Activated CD8-positive, alpha-beta T cell treated with anti-CD3 and anti-CD28 coated beads for 36 hours (primary cell): ENCODE measurements at regions not wholly inside any gene's neighbourhood (a gene's known extent, or its start where the extent isn't known, plus 50 kb on each side); places are given as distances from the start of the nearest gene placed in this dataset.
"Not testable (repeated sequence)": the region's sequence is repeated elsewhere in the genome, so short reads cannot be mapped to it uniquely, and the experiment has no call there.

Experiments used
- ATAC-seq: fragments of 200-7000 bp; cut with Tn5 transposase; one replicate; pipeline ENCODE4 v1.10.0; 2021; ENCODE audit warnings: mild to moderate bottlenecking, moderate library complexity
- CTCF ChIA-PET: fragments of 350-600 bp; sonication (Branson Sonifier 250); formaldehyde crosslinking; loops from one replicate; lab custom pipeline; 2021; ENCODE audit warnings: antibody characterized with exemption; lab: Charles Lee
- POLR2A ChIA-PET: fragments of 350-600 bp; sonication (Branson Sonifier 250); formaldehyde crosslinking; loops from one replicate; lab custom pipeline; 2021; ENCODE audit warnings: antibody characterized with exemption; lab: Charles Lee
- DNase-seq: peaks from one replicate; pipeline ENCODE4 v3.0.0-alpha.2; 2020
- H3K27ac Mint-ChIP-seq: one replicate; pipeline ENCODE4 v1.8.0; 2021; ENCODE audit warnings: mild to moderate bottlenecking, mixed read lengths
- H3K27me3 Mint-ChIP-seq: one replicate; pipeline ENCODE4 v1.8.0; 2021; ENCODE audit warnings: mixed read lengths
- H3K36me3 Mint-ChIP-seq: one replicate; pipeline ENCODE4 v1.8.0; 2021; ENCODE audit warnings: low read depth, mixed read lengths
- H3K4me1 Mint-ChIP-seq: one replicate; pipeline ENCODE4 v1.8.0; 2021; ENCODE audit warnings: low read depth, mixed read lengths
- H3K4me3 Mint-ChIP-seq: one replicate; pipeline ENCODE4 v1.8.0; 2021; ENCODE audit warnings: mild to moderate bottlenecking, moderate library complexity, mixed read lengths
- H3K9me3 Mint-ChIP-seq: one replicate; pipeline ENCODE4 v1.8.0; 2021; ENCODE audit warnings: mixed read lengths
- CTCF ChIP-seq: fragments of 200-600 bp; IDR thresholded peaks from one replicate; pipeline ENCODE4 v1.8.0; 2022; ENCODE audit warnings: antibody characterized with exemption, mild to moderate bottlenecking
- intact Hi-C: fragments of 100-400 bp; cut with micrococcal nuclease; formaldehyde crosslinking; loops from one replicate; pipeline ENCODE4 v1.10.0; 2022

- intact Hi-C loops = no loop called here
- TF ChIP-seq CTCF = no peak
- no peak overlapping the region for H3K27ac Mint-ChIP-seq
- ATAC-seq (no peak), DNase-seq (no peak)
- H3K4me1 Mint-ChIP-seq = no peaks in the 10 kb centered on the region
- peaks cover 11% of the 10 kb centered on the region for H3K9me3 Mint-ChIP-seq
- no peaks in the 10 kb centered on the region for H3K36me3 Mint-ChIP-seq
- H3K4me3 Mint-ChIP-seq = no peak overlapping the region
- H3K27me3 Mint-ChIP-seq = no peaks in the 10 kb centered on the region
- CTCF ChIA-PET = no interaction called here
- POLR2A ChIA-PET = no interaction called here
Measured at GRCh38 chr6:67956352-67956751, 678.7 kb upstream of the ADGRB3 start.

GRCh38 chr6:67952948-67953347 is 682.1 kb upstream of the ADGRB3 start:
- ATAC-seq (no peak), DNase-seq (no peak)
- no peaks in the 10 kb centered on the region for H3K36me3 Mint-ChIP-seq
- POLR2A ChIA-PET = no interaction called here
- H3K9me3 Mint-ChIP-seq = peaks cover 14% of the 10 kb centered on the region
- no peak for TF ChIP-seq CTCF
- no peaks in the 10 kb centered on the region for H3K27me3 Mint-ChIP-seq
- no peak overlapping the region for H3K4me3 Mint-ChIP-seq
- no peaks in the 10 kb centered on the region for H3K4me1 Mint-ChIP-seq
- CTCF ChIA-PET = no interaction called here
- H3K27ac Mint-ChIP-seq = no peak overlapping the region
- intact Hi-C loops = no loop called here

GRCh38 chr6:67952121-67952520 is 683.0 kb upstream of the ADGRB3 start:
- H3K9me3 Mint-ChIP-seq = peaks cover 12% of the 10 kb centered on the region
- H3K27ac Mint-ChIP-seq = no peak overlapping the region
- H3K27me3 Mint-ChIP-seq = no peaks in the 10 kb centered on the region
- DNase-seq (no peak), ATAC-seq (no peak)
- ChIA-PET POLR2A (no interaction called here), CTCF (no interaction called here)
- TF ChIP-seq CTCF = no peak
- intact Hi-C loops = no loop called here
- no peaks in the 10 kb centered on the region for H3K36me3 Mint-ChIP-seq
- H3K4me3 Mint-ChIP-seq = no peak overlapping the region
- no peaks in the 10 kb centered on the region for H3K4me1 Mint-ChIP-seq

- H3K9me3 Mint-ChIP-seq = not testable (repeated sequence)
Measured at GRCh38 chr6:67947762-67948161, 687.3 kb upstream of the ADGRB3 start.

GRCh38 chr6:67935976-67936477 is 699.1 kb upstream of the ADGRB3 start:
- H3K27ac Mint-ChIP-seq = no peak overlapping the region
- H3K4me3 Mint-ChIP-seq = no peak overlapping the region
- H3K36me3 Mint-ChIP-seq = no peaks in the 10 kb centered on the region
- intact Hi-C loops = no loop called here
- ChIA-PET CTCF (no interaction called here), POLR2A (no interaction called here)
- no peaks in the 10 kb centered on the region for H3K27me3 Mint-ChIP-seq
- ATAC-seq (no peak), DNase-seq (no peak)
- H3K9me3 Mint-ChIP-seq = peaks cover 12% of the 10 kb centered on the region
- TF ChIP-seq CTCF = no peak
- no peaks in the 10 kb centered on the region for H3K4me1 Mint-ChIP-seq

More at GRCh38 chr6:67947762-67948161, 687.3 kb upstream of the ADGRB3 start:
- H3K27me3 Mint-ChIP-seq, ATAC-seq, H3K4me3 Mint-ChIP-seq, H3K36me3 Mint-ChIP-seq, H3K27ac Mint-ChIP-seq, intact Hi-C loops, H3K4me1 Mint-ChIP-seq, DNase-seq, CTCF ChIA-PET, POLR2A ChIA-PET: not testable (repeated sequence)

- intact Hi-C loops = no loop called here
- H3K9me3 Mint-ChIP-seq = peaks cover 13% of the 10 kb centered on the region
- H3K27ac Mint-ChIP-seq = no peak overlapping the region
- no peaks in the 10 kb centered on the region for H3K36me3 Mint-ChIP-seq
- TF ChIP-seq CTCF = no peak
- H3K4me1 Mint-ChIP-seq = no peaks in the 10 kb centered on the region
- POLR2A ChIA-PET = no interaction called here
- CTCF ChIA-PET = no interaction called here
- H3K27me3 Mint-ChIP-seq = no peaks in the 10 kb centered on the region
- ATAC-seq (no peak), DNase-seq (no peak)
- H3K4me3 Mint-ChIP-seq = no peak overlapping the region
Measured at GRCh38 chr6:67933278-67933677, 701.8 kb upstream of the ADGRB3 start.

- CTCF ChIA-PET, H3K4me3 Mint-ChIP-seq, H3K27me3 Mint-ChIP-seq: not testable (repeated sequence)
Measured at GRCh38 chr6:67922588-67922987, 712.5 kb upstream of the ADGRB3 start.

GRCh38 chr6:67920040-67920439 is 715.0 kb upstream of the ADGRB3 start:
- ATAC-seq, H3K4me3 Mint-ChIP-seq, H3K27ac Mint-ChIP-seq, DNase-seq, H3K27me3 Mint-ChIP-seq, intact Hi-C loops, CTCF ChIA-PET, H3K36me3 Mint-ChIP-seq, POLR2A ChIA-PET, H3K4me1 Mint-ChIP-seq: not testable (repeated sequence)
- peaks cover 14% of the 10 kb centered on the region for H3K9me3 Mint-ChIP-seq

More at GRCh38 chr6:67922588-67922987, 712.5 kb upstream of the ADGRB3 start:
- H3K36me3 Mint-ChIP-seq, H3K4me1 Mint-ChIP-seq, DNase-seq, H3K27ac Mint-ChIP-seq, ATAC-seq, intact Hi-C loops, POLR2A ChIA-PET: not testable (repeated sequence)
- peaks cover 13% of the 10 kb centered on the region for H3K9me3 Mint-ChIP-seq
